B cell (primary cell): ENCODE measurements at regions not wholly inside any gene's neighbourhood (a gene's known extent, or its start where the extent isn't known, plus 50 kb on each side); places are given as distances from the start of the nearest gene placed in this dataset.

Source experiments
- EZH2 ChIP-seq: IDR thresholded peaks from 2 replicates; pipeline ENCODE4 v1.6.1; 2012; ENCODE audit warnings: borderline replicate concordance, low read depth, mild to moderate bottlenecking, moderate library complexity, low read length; ENCODE audit not compliant: insufficient read depth, poor library complexity, severe bottlenecking
- TF ChIP-seq, protein P1 (sequence below): fragments of 200-600 bp; IDR thresholded peaks from one replicate; pipeline ENCODE4 v1.8.0; 2022; ENCODE audit warnings: antibody characterized with exemption, mild to moderate bottlenecking

DNA sequence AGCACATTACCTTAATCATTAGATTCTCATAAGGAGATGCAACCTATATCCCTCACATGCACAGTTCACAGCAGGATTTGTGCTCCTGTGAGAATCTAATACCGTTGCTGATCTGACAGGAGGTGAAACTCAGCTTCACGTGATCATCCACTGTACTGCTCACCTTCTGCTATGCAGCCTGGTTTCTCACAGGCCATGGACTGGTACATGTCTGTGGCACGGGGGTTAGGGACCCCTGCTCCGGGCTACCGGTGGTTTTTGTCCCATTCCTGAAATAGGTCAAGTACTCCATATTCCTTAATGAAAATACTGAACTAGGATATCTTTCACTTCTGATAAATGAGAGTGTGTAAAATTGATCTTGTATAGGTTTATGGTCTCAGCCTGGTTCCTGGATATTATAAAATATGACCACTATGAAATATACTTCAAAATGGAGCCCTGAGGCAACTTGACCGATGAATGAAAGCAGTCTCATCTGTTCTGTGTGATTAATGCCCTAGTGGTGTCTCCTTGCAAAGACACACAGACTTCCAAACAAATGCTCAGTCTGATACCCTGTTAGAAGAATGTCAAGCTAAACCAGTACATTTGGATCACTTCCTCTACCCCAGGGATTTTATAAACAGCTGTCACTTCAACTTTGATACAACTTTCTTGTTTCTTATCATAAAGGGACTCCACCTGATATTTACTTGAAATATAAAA lies 492.9 kb upstream of the ANO3 start:
- TF ChIP-seq, protein P1, sequence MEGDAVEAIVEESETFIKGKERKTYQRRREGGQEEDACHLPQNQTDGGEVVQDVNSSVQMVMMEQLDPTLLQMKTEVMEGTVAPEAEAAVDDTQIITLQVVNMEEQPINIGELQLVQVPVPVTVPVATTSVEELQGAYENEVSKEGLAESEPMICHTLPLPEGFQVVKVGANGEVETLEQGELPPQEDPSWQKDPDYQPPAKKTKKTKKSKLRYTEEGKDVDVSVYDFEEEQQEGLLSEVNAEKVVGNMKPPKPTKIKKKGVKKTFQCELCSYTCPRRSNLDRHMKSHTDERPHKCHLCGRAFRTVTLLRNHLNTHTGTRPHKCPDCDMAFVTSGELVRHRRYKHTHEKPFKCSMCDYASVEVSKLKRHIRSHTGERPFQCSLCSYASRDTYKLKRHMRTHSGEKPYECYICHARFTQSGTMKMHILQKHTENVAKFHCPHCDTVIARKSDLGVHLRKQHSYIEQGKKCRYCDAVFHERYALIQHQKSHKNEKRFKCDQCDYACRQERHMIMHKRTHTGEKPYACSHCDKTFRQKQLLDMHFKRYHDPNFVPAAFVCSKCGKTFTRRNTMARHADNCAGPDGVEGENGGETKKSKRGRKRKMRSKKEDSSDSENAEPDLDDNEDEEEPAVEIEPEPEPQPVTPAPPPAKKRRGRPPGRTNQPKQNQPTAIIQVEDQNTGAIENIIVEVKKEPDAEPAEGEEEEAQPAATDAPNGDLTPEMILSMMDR = no peak
- no peak for TF ChIP-seq EZH2
